ENCODE measurements at regions not wholly inside any gene's neighbourhood (a gene's known extent, or its start where the extent isn't known, plus 50 kb on each side); places are given as distances from the start of the nearest gene placed in this dataset.

DNA sequence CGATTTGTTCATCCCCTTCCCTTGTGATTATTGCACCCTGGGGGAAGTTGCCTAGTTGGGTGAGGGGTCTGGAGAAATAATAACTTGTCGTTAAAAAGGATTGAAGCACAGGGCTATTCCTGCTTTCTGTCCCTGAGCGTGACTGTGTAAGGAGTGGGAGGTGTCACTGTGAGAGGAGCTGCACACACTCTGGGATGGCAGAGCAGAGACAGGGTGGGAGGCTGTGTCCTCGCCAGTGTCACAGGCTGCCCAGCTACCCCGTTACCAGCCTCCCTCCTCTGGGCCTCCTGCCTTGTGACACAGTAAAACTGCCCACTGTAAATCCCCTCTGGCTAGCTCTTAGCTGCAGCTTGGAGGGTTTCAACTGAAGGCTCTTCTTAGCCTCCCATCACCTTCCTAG lies 460.6 kb downstream of the AACS start:
- TF ChIP-seq, protein P1, sequence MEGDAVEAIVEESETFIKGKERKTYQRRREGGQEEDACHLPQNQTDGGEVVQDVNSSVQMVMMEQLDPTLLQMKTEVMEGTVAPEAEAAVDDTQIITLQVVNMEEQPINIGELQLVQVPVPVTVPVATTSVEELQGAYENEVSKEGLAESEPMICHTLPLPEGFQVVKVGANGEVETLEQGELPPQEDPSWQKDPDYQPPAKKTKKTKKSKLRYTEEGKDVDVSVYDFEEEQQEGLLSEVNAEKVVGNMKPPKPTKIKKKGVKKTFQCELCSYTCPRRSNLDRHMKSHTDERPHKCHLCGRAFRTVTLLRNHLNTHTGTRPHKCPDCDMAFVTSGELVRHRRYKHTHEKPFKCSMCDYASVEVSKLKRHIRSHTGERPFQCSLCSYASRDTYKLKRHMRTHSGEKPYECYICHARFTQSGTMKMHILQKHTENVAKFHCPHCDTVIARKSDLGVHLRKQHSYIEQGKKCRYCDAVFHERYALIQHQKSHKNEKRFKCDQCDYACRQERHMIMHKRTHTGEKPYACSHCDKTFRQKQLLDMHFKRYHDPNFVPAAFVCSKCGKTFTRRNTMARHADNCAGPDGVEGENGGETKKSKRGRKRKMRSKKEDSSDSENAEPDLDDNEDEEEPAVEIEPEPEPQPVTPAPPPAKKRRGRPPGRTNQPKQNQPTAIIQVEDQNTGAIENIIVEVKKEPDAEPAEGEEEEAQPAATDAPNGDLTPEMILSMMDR (IDR thresholded peaks at IDR 0.05; ENCODE audit: low read depth, low read length): no peak
- H3K36me3 ChIP-seq: no peaks in the 10 kb centered on the region
- no peak overlapping the region for H3K27ac ChIP-seq
- peaks cover 39% of the 10 kb centered on the region for H3K27me3 ChIP-seq (ENCODE audit: insufficient read depth, low read depth, severe bottlenecking)
- no peak overlapping the region for H3K4me3 ChIP-seq (ENCODE audit: low read depth, low read length)
- H3K9me3 ChIP-seq (ENCODE audit: severe bottlenecking): no peaks in the 10 kb centered on the region
- no peak for DNase-seq

DNA sequence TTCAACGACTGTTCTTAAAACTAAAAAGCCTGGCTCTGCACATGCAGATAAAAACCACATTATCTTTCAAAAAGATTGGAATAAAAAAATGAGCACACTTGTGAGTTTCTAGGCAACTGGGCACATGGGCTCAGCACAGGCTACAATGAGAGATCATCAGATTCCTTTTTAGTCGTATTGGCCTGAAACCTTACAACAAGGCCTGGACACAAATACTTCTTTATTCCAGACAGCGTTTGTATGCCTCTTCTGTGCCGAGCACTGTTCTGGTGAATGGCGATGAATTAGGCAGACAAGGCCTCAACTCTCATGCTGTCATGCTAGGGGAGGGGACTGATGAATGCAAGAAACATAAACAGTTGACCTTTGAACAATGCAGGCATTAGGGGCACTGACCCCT lies 463.0 kb downstream of the AACS start:
- Histone ChIP-seq H3K27me3 (ENCODE audit: insufficient read depth, low read depth, severe bottlenecking) (peaks cover 55% of the 10 kb centered on the region), H3K27ac (no peak overlapping the region), H3K4me3 (ENCODE audit: low read depth, low read length) (no peak overlapping the region), H3K36me3 (no peaks in the 10 kb centered on the region), H3K9me3 (ENCODE audit: severe bottlenecking) (no peaks in the 10 kb centered on the region)
- TF ChIP-seq, protein P1 (IDR thresholded peaks at IDR 0.05; ENCODE audit: low read depth, low read length): no peak
- DNase-seq: no peak

- no peaks in the 10 kb centered on the region for H3K36me3 ChIP-seq
- TF ChIP-seq, protein P1 (IDR thresholded peaks at IDR 0.05; ENCODE audit: low read depth, low read length): no peak
Observed at GRCh38 chr12:125530201-125530600, 465.0 kb downstream of the AACS start.

GRCh38 chr12:125530876-125531275 lies 465.6 kb downstream of the AACS start:
- no peak for DNase-seq
- H3K36me3 ChIP-seq: no peaks in the 10 kb centered on the region
- no peak overlapping the region for H3K27ac ChIP-seq
- no peaks in the 10 kb centered on the region for H3K9me3 ChIP-seq (ENCODE audit: severe bottlenecking)
- no peak overlapping the region for H3K4me3 ChIP-seq (ENCODE audit: low read depth, low read length)
- peaks cover 58% of the 10 kb centered on the region for H3K27me3 ChIP-seq (ENCODE audit: insufficient read depth, low read depth, severe bottlenecking)
- TF ChIP-seq, protein P1 (IDR thresholded peaks at IDR 0.05; ENCODE audit: low read depth, low read length): no peak

More at GRCh38 chr12:125530201-125530600, 465.0 kb downstream of the AACS start:
- Histone ChIP-seq H3K9me3 (ENCODE audit: severe bottlenecking) (no peaks in the 10 kb centered on the region), H3K27me3 (ENCODE audit: insufficient read depth, low read depth, severe bottlenecking) (peaks cover 64% of the 10 kb centered on the region), H3K4me3 (ENCODE audit: low read depth, low read length) (no peak overlapping the region), H3K27ac (no peak overlapping the region)
- DNase-seq: no peak

- Histone ChIP-seq H3K36me3 (no peaks in the 10 kb centered on the region), H3K9me3 (ENCODE audit: severe bottlenecking) (no peaks in the 10 kb centered on the region), H3K27ac (no peak overlapping the region), H3K4me3 (ENCODE audit: low read depth, low read length) (no peak overlapping the region), H3K27me3 (ENCODE audit: insufficient read depth, low read depth, severe bottlenecking) (peaks cover 61% of the 10 kb centered on the region)
- TF ChIP-seq, protein P1 (IDR thresholded peaks at IDR 0.05; ENCODE audit: low read depth, low read length): no peak
- no peak for DNase-seq
Observed at GRCh38 chr12:125531574-125531973, 466.3 kb downstream of the AACS start.

DNA sequence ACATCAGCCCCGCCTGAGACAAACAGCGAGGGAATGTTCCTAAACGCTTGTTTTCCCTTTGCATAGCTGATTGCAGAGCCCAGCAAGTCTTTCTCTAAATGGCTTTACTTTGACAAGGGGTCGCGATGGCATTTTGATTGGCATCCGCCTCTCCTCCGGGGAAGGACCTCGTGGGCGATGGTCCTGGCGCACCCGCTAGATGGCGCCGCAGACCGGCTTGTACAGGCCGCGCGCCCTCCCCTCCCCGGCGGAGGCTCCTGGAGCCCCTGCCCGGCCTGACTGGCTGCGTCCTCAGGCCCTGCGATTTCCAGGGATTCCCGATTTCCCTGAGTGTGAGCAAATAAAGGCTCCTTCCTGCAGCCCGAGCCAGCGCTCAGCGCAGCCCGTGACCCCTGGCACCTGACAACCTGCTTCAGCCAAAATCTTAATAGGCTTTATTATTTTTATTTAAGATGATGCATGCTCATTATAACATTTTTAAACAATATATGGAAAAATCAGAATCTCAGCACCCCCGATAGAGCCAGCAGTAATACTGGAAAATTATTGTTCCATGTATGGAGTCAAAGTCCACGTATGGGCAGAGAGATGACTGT lies 468.3 kb downstream of the AACS start:
- Histone ChIP-seq H3K27ac (no peak overlapping the region), H3K27me3 (ENCODE audit: insufficient read depth, low read depth, severe bottlenecking) (peaks cover 71% of the 10 kb centered on the region), H3K9me3 (ENCODE audit: severe bottlenecking) (no peaks in the 10 kb centered on the region), H3K4me3 (ENCODE audit: low read depth, low read length) (no peak overlapping the region), H3K36me3 (no peaks in the 10 kb centered on the region)
- DNase-seq: peak; percentile 56
- TF ChIP-seq, protein P1 (IDR thresholded peaks at IDR 0.05; ENCODE audit: low read depth, low read length): peak; percentile 87
